Muscle of back (tissue), 3 donors: ENCODE measurements at regions not wholly inside any gene's neighbourhood (a gene's known extent, or its start where the extent isn't known, plus 50 kb on each side); places are given as distances from the start of the nearest gene placed in this dataset.

Experiments
- DNase-seq, 3 donors: peaks; one replicate each; pipeline versions ENCODE4 v3.0.0 to v3.0.0-alpha.2; 2013

- DNase-seq = no peak
Observed at GRCh38 chr16:51430716-51431369, 279.8 kb upstream of the SALL1 start.

- DNase-seq = no peak
Observed at GRCh38 chr16:51429041-51429440, 278.0 kb upstream of the SALL1 start.

GRCh38 chr16:51427085-51427484 is 276.0 kb upstream of the SALL1 start:
- no peak for DNase-seq

GRCh38 chr16:51426276-51426675 is 275.2 kb upstream of the SALL1 start:
- no peak for DNase-seq

GRCh38 chr16:51420247-51420646 is 269.2 kb upstream of the SALL1 start:
- DNase-seq = no peak

- DNase-seq = peak in 1 of 3 donors; percentile 10
Observed at GRCh38 chr16:51419768-51420167, 268.7 kb upstream of the SALL1 start.

- DNase-seq = no peak
Observed at GRCh38 chr16:51418258-51418657, 267.2 kb upstream of the SALL1 start.

GRCh38 chr16:51416926-51417325 is 265.9 kb upstream of the SALL1 start:
- DNase-seq = peak in 1 of 3 donors; percentile 22

- no peak for DNase-seq
Observed at GRCh38 chr16:51410125-51410524, 259.1 kb upstream of the SALL1 start.

GRCh38 chr16:51409001-51409675 is 258.1 kb upstream of the SALL1 start:
- DNase-seq = no peak

GRCh38 chr16:51408357-51408756 is 257.3 kb upstream of the SALL1 start:
- no peak for DNase-seq

GRCh38 chr16:51407921-51408320 is 256.9 kb upstream of the SALL1 start:
- DNase-seq = no peak

- DNase-seq = no peak
Observed at GRCh38 chr16:51407199-51407598, 256.1 kb upstream of the SALL1 start.

GRCh38 chr16:51405361-51405760 is 254.3 kb upstream of the SALL1 start:
- no peak for DNase-seq

- no peak for DNase-seq
Observed at GRCh38 chr16:51404386-51404785, 253.3 kb upstream of the SALL1 start.

GRCh38 chr16:51402785-51403184 is 251.7 kb upstream of the SALL1 start:
- DNase-seq = no peak

GRCh38 chr16:51402298-51402697 is 251.2 kb upstream of the SALL1 start:
- no peak for DNase-seq

GRCh38 chr16:51401673-51402072 is 250.6 kb upstream of the SALL1 start:
- DNase-seq = no peak

- DNase-seq = no peak
Observed at GRCh38 chr16:51399908-51400670, 249.0 kb upstream of the SALL1 start.

- DNase-seq = no peak
Observed at GRCh38 chr16:51394421-51394820, 243.4 kb upstream of the SALL1 start.

- DNase-seq = no peak
Observed at GRCh38 chr16:51393381-51394005, 242.4 kb upstream of the SALL1 start.

- peak; percentile 15 to 59 (median 40) for DNase-seq
Observed at GRCh38 chr16:51392521-51393187, 241.6 kb upstream of the SALL1 start.
